ENCODE measurements at regions not wholly inside any gene's neighbourhood (a gene's known extent, or its start where the extent isn't known, plus 50 kb on each side); places are given as distances from the start of the nearest gene placed in this dataset.

DNA sequence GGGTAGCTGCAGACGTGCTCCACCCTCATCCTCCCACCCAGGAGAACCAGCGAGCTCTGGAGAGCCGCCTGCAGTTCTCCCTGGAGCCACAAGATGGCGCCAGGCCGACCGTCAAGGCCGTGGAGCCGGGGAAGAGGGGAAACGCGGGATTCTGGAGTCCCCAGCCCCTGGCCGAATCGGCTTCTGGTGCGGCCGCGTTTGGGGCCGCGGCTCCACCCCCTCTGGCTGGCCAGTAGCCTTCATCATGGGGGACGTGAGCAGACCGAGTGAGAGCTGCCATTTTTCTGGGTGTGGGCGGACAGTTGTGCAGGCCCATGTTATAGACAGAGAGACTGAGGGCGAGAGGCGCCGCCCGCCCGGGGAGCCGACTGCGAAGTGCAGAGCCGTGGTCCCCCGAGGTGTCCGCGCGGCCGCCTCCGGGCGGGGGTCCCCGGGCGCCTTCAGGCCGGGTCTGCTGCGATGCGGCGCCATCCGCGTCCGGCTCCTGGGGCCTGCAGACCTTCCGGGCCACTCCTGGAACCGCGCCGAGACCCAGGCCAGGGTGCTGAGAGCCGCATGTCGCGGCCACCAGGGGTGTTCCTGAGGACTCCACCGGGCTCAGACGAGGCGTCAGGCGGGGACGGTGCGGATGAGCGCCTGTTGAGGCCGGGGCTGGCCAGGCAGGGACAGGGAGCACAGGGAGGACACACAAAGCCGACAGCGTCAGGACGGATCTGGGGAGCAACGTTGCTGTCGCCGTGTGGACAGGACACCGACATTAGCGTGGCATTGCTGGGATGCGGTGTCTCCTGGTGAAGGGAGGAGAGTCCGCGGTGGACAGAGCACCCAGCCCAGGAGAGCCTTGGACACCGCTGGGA is 418.2 kb upstream of the HS6ST1 start (continued):
- TF ChIP-seq ZNF276 (CRISPR knock-in tag; IDR thresholded peaks at IDR 0.05; ENCODE audit: low read depth), result no peak
- TF ChIP-seq SMC3 (IDR thresholded peaks at IDR 0.05; ENCODE audit: low read length), result peak; percentile 61
- TF ChIP-seq MTA3 (CRISPR knock-in tag; IDR thresholded peaks at IDR 0.05), result no peak
- TF ChIP-seq ARNT2 (CRISPR knock-in tag; IDR thresholded peaks at IDR 0.05; ENCODE audit: low read depth), result no peak
- no peak for TF ChIP-seq MEIS2 (CRISPR knock-in tag; IDR thresholded peaks at IDR 0.05)
- no peak for TF ChIP-seq ZNF343 (CRISPR knock-in tag; IDR thresholded peaks at IDR 0.05)
- TF ChIP-seq ZNF557 (CRISPR knock-in tag; IDR thresholded peaks at IDR 0.05), result no peak
- TF ChIP-seq SALL2 (CRISPR knock-in tag; IDR thresholded peaks at IDR 0.05), result no peak
- no peak for TF ChIP-seq RARA (CRISPR knock-in tag; IDR thresholded peaks at IDR 0.05)
- TF ChIP-seq TCF7L2 (IDR thresholded peaks at IDR 0.05; ENCODE audit: low read depth, low read length), result no peak
- TF ChIP-seq ZNF263 (CRISPR knock-in tag; IDR thresholded peaks at IDR 0.05), result peak; percentile 96
- TF ChIP-seq MED8 (CRISPR knock-in tag; IDR thresholded peaks at IDR 0.05; ENCODE audit: insufficient replicate concordance), result no peak
- TF ChIP-seq MXD1 (CRISPR knock-in tag; IDR thresholded peaks at IDR 0.05), result no peak
- TF ChIP-seq FOXA1 (IDR thresholded peaks at IDR 0.05), result no peak
- TF ChIP-seq FOXA1 (CRISPR knock-in tag; IDR thresholded peaks at IDR 0.05), result no peak
- no peak for TF ChIP-seq YEATS2 (CRISPR knock-in tag; IDR thresholded peaks at IDR 0.05; ENCODE audit: borderline replicate concordance)
- TF ChIP-seq WIZ (CRISPR knock-in tag; IDR thresholded peaks at IDR 0.05), result no peak
- no peak for TF ChIP-seq GMEB1 (CRISPR knock-in tag; IDR thresholded peaks at IDR 0.05; ENCODE audit: borderline replicate concordance)
- TF ChIP-seq NFYC (CRISPR knock-in tag; IDR thresholded peaks at IDR 0.05), result no peak
- TF ChIP-seq KDM5A (IDR thresholded peaks at IDR 0.05; ENCODE audit: borderline replicate concordance, low read length), result no peak
- 0 out of 2 replicates have a peak, but pooled peaks have one; percentile 39 for TF ChIP-seq DNMT1 (CRISPR knock-in tag; IDR thresholded peaks at IDR 0.05)
- no peak for TF ChIP-seq KLF12 (CRISPR knock-in tag; IDR thresholded peaks at IDR 0.05; ENCODE audit: borderline replicate concordance)
- peak; percentile 52; the same call in 1 of the 2 replicates for TF ChIP-seq ZNF501 (CRISPR knock-in tag; IDR thresholded peaks at IDR 0.05)
- TF ChIP-seq, protein P1, sequence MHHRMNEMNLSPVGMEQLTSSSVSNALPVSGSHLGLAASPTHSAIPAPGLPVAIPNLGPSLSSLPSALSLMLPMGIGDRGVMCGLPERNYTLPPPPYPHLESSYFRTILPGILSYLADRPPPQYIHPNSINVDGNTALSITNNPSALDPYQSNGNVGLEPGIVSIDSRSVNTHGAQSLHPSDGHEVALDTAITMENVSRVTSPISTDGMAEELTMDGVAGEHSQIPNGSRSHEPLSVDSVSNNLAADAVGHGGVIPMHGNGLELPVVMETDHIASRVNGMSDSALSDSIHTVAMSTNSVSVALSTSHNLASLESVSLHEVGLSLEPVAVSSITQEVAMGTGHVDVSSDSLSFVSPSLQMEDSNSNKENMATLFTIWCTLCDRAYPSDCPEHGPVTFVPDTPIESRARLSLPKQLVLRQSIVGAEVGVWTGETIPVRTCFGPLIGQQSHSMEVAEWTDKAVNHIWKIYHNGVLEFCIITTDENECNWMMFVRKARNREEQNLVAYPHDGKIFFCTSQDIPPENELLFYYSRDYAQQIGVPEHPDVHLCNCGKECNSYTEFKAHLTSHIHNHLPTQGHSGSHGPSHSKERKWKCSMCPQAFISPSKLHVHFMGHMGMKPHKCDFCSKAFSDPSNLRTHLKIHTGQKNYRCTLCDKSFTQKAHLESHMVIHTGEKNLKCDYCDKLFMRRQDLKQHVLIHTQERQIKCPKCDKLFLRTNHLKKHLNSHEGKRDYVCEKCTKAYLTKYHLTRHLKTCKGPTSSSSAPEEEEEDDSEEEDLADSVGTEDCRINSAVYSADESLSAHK (CRISPR knock-in tag; IDR thresholded peaks at IDR 0.05; ENCODE audit: borderline replicate concordance), result no peak
- no peak for TF ChIP-seq ZNF781 (CRISPR knock-in tag; IDR thresholded peaks at IDR 0.05; ENCODE audit: borderline replicate concordance, not compliant biosample characterization)
